ENCODE measurements at regions not wholly inside any gene's neighbourhood (a gene's known extent, or its start where the extent isn't known, plus 50 kb on each side); places are given as distances from the start of the nearest gene placed in this dataset.

DNA sequence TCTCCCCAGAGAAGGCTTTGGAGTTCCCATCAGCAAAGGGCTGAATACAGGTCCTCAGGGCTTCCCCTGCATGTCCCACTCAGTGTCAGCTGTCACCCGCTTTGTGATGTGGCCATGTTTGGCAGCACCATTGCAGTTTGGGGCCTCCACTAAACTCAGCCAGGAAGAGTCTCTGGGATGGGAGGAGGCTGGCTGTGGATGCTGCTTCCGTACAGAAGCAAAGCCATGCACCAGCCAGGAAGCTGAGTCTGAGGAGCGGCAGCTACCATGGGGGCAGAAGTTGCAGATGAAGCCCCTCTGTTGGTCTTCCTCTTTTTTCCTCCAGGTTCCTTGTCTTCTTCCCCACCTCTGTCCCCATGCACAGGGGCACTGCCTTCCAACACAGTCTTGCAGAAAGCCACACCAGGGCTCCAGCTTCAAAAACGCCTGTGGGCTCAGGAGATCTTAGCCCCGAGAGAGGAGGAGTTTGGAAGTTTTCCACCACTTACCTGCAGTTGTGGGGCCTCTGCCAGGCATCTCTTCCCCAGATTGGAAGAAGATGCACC is 416.8 kb downstream of the NPHP4 start:
- no peak for DNase-seq (ENCODE audit: low read depth)

DNA sequence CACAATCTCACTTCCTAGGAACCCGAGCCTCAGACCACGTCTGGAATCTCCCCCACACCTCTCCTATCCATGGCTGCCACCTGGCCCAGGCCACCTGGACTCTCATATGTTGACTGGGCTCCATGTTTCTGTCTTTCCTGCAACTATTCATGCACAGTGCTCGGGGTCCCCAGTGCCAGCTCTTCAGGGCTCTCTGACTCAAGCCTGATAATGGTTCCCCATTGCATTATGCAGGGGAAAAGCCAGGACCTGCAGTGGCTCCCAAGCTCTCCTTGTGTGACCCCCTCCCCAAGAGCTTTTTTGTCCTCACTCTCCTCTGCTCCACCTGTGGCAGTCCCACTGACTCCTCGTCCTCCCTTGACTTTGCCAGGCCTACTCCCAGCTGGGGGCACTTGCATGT is 417.6 kb downstream of the NPHP4 start:
- DNase-seq (ENCODE audit: low read depth) = no peak

DNA sequence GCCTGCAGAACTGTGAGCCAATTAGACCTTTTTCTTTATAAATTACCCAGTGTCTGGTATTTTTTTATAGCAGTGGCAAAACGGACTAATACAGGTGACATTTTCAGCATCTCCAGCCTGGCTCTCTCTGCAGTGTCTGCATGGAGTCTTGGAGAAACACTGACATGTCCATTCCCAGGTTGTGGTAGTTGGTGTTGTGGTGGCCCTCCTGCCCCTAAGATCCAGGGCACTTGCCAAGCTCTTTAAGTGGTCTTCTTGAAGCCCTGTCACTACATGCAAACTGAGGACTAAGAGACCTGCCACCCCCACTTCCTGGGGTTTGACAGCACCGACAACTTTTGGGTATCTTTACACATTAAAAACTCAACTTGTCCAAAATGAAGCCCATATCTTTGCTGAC is 419.4 kb downstream of the NPHP4 start:
- no peak for DNase-seq (ENCODE audit: low read depth)

DNA sequence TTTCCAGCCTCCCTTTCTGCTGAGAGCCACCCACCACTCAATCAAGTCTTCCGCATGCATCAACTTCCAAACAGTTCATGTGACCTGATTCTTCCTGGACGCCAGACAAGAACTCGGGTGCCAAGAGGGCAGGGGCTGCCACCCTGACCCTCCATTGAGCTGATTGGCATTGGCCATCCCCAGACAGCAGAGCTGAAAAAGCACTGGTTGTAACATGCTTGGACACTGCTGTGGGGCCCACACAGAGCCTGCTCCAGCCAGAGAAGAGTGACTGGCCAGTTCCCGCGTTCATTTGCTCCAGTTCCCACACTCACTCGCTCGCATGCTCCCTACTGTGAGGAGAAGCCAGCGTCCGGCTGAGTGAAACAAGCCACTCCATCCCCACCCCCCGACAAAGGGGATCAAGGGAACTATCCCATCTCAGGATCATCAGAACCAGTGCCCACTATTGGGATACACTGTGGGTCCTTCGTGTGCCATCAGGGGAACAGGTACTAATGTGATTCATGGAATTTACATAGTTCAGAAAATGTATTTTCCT is 420.3 kb downstream of the NPHP4 start:
- DNase-seq (ENCODE audit: low read depth) = no peak

DNA sequence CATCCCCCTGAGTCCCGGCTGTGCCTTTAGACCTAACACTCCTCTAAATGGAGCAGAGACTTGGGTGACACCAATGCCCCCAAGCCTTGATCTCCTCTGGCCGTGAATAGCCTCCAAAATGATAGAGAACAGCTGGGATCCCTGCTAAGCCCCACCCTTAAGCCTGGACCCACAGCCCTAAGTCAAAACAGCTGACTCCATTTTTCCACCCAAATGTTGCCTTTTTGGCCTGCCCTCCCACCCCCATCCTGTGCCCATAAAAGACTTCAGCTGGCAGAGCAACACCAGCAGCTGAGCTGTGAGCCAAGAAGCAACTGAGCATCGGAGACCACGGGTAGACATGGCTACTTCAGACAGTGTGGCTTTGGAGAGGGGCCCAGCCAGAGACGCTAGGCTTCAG is 420.8 kb downstream of the NPHP4 start:
- DNase-seq (ENCODE audit: low read depth) = no peak

DNA sequence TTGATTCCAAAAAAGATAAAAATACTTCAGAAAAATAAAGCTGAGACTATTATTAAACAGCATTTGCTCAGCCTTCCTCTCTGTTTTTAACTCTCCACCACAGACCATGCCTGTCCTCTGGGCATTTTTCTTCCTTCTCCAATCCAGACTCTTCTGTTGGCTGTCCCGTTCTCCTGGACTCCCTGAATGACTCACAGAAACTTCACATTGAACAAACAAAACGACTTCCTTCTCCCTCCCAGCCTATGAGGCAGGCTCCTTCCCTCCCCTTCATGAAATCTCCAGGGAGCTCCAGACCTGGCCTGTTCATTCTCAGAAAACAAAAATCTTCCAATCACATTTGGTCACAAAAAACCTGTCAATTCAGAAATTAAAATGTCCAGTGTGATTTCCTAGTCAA is 421.3 kb downstream of the NPHP4 start:
- peak; percentile 58 for DNase-seq (ENCODE audit: low read depth)

DNA sequence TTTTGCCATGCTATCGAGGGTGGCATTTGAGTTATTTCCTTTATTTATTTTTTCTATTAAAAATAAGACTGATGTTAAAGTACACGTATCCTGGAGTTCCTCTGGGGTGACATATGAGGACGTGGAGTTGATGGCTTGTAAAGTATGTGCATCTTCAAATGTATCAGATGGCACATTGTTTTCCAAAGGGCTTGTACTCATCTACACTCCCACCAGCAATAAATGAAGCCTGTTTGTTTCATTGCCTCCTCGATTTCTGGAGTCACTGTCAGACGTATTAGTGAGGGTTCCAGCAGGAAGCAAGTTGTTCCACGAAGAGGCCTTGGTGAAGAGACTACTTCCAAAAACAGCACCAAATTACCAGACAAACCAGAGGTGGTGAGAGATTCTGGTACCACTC is 423.9 kb downstream of the NPHP4 start:
- no peak for DNase-seq (ENCODE audit: low read depth)

DNA sequence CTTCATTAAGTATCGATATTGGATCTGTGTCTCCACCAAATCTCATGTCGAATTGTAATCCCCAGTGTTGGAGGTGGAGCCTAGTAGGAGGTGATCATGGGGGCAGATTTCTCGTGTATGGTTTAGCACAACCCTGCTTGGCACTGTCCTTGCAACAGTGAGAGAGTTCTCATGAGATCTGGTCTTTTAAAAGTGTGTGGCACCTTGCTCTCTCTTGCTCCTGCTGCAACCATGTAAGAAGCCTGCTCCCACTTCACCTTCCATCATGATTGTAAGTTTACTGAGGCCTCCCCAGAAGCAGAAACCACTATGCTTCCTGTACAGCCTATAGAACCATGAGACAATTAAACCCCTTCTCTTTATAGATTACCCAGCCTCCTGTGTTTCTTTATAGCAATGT is 424.4 kb downstream of the NPHP4 start:
- DNase-seq (ENCODE audit: low read depth) = no peak

DNA sequence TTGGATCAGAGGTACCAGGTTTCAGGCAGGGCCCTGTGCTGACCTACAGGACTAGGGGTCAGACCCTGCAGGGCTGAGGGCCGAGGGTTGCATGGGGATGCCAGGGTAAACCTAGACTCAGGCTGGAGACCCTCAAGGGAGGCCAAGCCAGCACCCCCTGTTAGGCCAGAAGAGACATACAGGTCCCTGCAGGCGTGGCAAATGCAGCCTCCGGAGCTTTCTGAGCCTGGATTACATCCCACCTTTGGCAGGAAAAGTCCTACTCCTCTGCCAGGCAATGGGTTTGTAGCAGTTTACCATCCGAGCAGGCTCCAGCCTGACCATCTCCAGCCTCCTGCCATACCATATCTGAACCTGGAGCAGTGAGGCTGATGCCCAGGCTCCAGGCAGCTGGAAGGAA is 425.3 kb downstream of the NPHP4 start:
- DNase-seq (ENCODE audit: low read depth) = no peak

DNA sequence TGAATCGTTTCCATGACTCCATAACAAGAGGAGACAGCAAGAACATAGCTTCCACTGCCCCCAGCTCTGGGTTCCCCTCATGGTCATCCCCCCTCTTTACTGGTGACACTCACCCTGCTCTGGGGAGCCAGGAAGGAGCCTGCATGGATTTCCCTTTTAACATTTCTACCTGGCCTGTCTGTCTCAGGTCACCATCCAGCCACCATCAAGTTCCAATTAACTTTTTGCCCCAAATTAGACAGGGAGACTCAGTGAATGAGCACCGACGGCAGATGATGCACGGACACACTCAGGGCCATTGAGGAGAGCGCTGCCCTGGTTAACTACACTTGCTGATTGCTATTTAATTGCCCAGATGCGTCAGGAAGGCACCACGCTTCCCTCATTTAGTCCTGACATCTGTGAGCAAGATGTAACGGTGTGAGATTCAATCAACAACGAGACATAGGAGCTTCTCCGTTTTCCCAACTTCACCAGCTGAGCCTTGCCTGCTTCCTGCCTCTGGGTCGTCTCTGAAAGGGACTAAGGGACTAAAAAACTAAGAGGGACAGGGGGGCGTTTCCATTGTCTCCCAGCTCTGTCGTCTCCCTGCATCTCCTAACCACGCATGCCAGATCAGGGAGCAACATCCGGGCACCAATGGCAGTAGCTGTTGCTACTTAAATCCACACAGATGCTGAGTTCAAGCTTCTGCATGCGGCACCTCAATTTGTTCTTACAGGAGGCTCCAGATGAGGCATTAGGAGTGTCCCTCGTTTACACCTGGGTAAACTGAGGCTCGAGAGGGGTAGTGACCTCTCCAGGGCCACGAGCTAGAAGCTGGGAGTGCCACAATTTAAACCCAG is 426.7 kb downstream of the NPHP4 start:
- no peak for DNase-seq (ENCODE audit: low read depth)

DNA sequence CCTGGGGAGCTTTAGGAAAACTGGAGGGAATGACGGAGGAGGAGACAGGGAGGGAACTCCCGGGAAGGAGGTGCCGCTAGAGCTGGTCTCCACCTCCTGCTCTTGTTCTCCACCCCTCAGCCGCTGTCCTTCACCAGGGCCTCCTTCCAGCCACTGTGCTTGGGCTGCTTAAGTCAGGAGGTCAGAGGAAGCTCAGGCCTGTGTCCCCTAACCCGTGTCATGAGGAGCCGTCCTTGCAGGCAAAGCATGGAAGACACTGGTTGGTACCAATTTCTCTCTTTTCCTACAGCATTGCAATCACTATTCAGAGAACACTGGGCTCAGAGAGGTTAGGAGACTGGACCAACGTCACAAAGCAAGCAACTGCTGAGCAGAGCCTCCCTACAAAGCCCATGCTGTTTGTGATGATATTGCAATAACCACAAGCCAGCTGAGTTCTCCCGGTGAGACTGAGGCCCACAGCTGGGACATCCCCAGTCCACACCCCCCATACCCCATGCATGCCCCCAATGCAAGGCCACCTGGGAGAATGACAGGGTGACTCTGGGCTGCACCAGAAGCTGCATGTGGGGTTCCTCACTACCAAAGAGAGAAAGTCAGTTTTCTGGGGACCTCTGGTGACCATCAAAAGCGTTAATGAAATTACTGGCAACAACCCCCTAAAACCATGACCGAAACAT is 427.5 kb downstream of the NPHP4 start:
- no peak for DNase-seq (ENCODE audit: low read depth)

DNA sequence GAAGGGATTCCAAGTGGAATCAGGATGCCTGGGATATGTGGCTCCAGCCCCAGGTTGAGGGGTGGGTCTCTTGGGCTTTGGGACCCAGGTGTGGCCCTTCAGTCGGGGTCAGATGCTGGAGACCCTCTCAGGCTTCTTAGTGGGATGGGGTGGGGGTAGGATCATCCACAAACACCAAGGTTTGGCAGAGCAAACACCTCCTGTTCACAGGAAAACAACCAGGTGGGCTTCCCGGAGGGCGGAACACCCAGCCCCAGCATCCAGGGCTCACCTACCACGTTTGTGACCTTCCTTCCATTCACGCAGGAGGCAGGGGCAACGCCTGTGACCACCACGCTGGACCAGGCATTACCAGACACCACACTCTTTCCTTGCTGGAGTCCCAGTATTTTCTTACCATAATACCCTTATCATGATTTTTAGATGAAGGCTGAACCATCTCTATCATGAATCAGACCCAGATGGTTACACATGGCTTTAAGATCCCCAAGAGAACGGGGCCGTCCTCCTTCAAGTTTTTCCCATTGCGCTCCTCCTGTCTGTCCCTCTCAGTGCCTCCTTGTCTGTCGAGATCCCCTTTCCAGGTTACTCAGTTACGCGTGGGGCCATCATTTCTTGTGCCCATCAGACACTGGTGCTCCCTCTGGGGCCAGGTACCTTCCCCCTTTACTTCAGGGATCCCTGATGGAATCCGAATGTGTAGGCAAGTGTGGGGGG is 428.2 kb downstream of the NPHP4 start:
- DNase-seq (ENCODE audit: low read depth) = no peak

DNA sequence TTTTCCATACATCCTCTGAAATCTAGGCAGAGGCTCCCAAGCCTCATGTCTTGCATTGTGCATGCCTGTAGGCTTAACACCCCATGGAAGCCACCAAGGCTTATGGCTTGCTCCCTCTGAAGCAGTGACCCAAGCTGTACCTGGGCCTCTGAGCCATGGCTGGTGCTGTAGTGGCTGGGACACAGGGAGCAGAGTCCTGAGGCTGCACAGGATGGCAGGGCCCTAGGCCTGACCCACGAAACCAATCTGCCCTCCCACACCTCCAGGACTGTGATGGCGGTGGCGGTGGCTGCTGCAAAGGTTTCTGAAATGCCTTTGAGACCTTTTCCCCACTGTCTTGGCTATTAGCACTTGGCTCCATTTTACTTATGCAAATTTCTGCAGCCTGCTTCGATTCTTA is 429.5 kb downstream of the NPHP4 start:
- no peak for DNase-seq (ENCODE audit: low read depth)

DNA sequence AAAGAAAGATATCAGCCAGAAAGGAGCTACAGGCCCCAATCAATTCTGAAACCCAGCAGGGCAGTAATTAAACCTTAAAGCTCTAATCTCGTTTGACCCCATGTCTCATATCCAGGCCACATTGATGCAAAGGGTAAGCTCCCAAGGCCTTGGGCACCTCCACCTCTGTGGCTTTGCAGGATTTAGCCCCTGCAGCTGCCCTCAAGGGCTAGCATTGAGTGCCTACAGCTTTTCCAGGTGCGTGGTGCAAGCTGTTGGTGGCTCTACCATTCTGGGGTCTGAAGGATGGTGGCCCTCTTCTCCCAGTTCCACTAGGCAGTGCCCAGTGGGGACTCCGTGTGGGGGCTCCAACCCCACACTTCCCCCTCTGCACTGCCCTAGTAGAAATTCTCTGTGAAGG is 429.9 kb downstream of the NPHP4 start:
- DNase-seq (ENCODE audit: low read depth) = no peak

DNA sequence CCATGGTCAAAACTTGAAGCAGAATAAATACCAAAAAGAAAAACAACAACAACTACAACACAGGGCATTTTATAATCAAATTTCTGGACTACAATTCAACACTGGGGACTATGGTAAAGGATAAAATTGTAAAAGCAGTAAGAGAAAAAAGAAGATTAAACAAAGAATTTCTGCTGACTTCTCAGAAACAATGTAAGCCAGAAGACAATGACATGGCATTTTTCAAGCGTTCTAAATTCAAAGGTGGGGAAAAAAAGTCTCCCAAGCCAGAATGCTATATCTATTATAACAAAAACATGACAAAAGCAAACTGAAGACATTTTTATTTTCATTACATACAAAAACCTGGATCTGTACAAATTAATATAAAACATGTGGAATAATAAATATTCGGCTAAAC is 433.1 kb downstream of the NPHP4 start:
- DNase-seq (ENCODE audit: low read depth) = no peak

DNA sequence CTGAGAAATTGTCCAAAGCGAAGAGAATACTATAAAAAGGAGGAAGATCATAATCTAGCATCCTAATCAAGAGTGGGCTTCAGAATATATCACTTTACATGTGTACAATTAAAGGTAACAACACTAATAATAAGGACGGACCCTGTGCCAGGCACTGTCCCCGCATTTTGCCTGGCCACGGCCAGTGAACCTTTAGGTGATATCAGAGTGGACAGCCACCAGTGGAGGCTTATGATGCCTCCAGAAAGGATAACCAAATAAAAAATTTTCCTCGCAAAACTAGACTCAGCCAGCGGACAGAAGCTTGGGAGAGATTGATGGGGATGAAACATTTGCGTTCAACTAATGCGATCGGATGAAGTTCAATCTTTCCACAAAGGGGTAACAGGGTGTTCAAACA is 436.4 kb downstream of the NPHP4 start:
- DNase-seq (ENCODE audit: low read depth) = no peak

DNA sequence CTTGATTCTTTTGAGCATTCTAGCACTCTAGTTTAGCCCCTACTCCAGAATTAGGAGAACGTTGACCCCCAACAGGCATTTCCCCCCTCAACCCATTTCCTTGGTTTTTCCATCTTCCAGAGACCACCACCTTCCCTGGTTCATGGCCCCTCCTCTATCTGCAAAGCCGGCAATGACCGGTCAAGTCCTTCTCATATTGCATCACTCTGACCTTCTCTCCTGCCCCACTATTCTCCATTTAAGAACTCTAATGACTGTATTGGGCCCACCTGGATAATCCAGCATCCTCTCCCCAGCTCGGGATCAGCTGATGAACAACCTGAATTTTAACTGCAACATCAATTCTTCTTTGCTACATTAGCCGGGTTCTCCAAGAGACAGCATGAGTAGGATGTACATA is 437.4 kb downstream of the NPHP4 start:
- DNase-seq (ENCODE audit: low read depth) = no peak

DNA sequence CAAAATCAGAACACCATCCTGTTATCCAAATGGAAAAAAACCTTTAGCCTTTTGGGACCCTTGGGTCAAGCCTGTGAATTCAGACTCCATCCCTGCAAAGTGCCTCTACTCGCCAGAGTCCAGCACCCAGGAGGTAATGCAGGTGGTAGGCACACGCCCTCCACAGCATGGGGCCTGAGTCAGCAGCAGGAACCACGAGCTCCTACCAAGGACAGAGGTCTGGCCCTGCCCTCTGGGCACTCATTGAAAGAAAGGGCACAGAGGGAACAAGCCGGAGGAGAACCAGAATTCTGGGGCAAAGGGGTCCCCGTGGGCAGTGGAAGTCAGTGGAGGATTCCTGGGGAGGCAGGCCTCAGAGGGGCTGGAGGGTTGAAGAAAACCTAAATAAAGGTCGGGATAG is 438.1 kb downstream of the NPHP4 start:
- DNase-seq (ENCODE audit: low read depth) = no peak

DNA sequence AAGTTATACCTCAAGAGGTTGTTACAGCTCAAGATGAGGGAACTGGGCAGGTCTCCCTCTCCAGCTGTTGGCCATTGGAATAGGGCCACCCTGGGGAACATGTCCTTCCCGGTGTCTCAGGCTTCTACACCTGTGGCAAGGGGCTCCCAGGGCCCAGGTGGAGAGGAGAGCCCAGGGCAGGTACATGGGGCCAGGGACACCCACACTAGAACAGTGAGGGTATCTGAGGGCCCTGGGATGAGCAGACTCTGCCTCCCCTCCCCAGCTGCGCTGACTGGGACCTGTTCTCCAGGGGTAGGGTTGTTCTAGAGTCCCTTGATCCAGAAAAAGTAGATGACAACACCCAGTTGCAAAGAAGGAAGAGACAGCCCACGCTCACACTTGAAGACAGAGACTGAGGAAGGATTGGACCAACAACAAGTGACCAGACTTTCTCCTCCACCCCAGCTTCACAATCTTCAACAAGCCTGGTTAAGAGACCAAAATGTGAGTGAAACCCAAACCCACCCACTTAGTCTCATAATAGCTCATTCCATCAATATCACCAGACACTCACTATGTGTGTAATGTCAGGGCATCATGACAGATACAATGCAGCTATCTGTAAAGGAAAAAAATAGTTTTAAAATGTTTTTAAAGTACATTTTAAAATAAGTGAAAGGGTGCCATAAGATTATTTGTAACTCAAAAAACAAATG is 439.3 kb downstream of the NPHP4 start:
- no peak for DNase-seq (ENCODE audit: low read depth)

DNA sequence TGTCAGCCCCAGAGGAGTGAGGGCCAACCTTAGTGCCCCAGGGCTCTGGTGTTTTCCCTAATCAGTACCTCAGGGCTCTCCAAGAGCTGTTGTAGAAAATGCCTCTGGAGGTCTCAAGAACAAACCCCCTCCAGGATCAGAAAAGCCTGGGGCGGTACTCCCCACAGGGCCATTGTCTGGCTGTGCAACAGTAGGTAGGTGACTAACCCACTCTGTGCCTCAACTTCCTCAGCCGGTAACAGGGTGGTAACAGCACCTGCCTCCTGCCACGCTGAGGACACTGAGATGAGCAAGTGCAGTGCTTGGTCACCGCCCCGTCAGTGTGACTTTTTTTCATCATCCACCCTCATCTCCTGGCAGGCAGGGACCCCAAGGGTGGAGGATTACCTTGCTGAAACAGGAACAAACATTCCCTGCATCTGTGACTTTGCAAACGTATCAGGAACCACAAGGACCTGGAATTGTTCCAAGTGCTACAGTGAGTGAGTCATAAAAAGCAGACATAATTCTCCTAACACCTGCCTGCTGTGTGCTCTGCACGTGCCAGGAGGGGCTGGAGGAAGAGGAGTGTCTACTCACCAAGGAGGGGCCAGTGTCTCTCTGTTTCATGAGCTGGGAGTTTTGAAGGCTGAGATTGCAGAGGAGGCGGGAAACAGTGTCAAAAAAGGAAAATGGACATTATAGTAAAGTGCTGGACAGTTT is 440.8 kb downstream of the NPHP4 start:
- DNase-seq (ENCODE audit: low read depth) = peak; percentile 67

DNA sequence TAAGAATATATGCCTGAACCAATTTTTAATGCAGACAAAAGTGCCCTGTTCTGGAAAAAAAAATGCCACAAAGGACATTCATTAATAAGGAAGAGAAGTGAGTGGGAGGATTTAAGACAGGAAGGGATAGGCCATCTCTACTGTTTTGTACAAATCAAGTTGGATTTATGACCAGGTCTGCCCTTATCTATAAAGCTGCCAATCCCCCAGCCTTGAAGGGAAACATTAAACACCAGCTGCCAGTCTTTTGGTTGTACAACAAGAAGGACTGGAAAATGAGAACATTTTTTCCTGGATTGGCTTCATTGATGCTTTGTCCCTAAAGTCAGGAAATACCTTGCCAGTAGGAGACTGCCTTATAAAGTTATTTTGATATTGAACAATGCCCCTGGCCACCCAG is 444.0 kb downstream of the NPHP4 start:
- DNase-seq (ENCODE audit: low read depth) = no peak
